Right lobe of liver (tissue), 6 donors: ENCODE measurements at regions not wholly inside any gene's neighbourhood (a gene's known extent, or its start where the extent isn't known, plus 50 kb on each side); places are given as distances from the start of the nearest gene placed in this dataset.

Experiments
- ATAC-seq, 4 donors: fragments of 200-7000 bp; cut with Tn5 transposase; one replicate each; pipeline ENCODE4 v1.9.1; 2020; ENCODE audit warnings: mild to moderate bottlenecking in 4 of 4, moderate library complexity in 4 of 4
- DNase-seq, 3 donors: peaks; one replicate each; pipeline ENCODE4 v3.0.0-alpha.2; 2020
- H3K27ac ChIP-seq, 3 donors: fragments of 200-600 bp; one replicate each; pipeline ENCODE4 v1.8.0; 2022
- H3K27me3 ChIP-seq, 2 donors: fragments of 200-600 bp; one replicate each; pipeline ENCODE4 v1.8.0; 2022
- H3K36me3 ChIP-seq, 4 donors: fragments of 200-600 bp; sonication (generic) in 1 of 4; one replicate each; pipeline versions ENCODE4 v1.5.1 to v1.8.0; 2017 to 2022; ENCODE audit warnings: control low read depth in 1 of 4
- H3K4me1 ChIP-seq, 4 donors: fragments of 200-600 bp; sonication (generic) in 1 of 4; one replicate each; pipeline versions ENCODE4 v1.5.1 to v1.8.0; 2017 to 2022; ENCODE audit warnings: control low read depth in 1 of 4
- H3K4me3 ChIP-seq, 3 donors: fragments of 200-600 bp; one replicate each; pipeline ENCODE4 v1.8.0; 2022
- H3K9me3 ChIP-seq, 4 donors: fragments of 200-600 bp; sonication (generic) in 1 of 4; one replicate each; pipeline versions ENCODE4 v1.5.1 to v1.8.0; 2017 to 2022; ENCODE audit warnings: control low read depth in 1 of 4
- CTCF ChIP-seq, 4 donors: fragments of 200-600 bp in 3 of 4; fragments of 450-650 bp in 1 of 4; IDR thresholded peaks; one replicate each; pipeline versions ENCODE4 v1.5.1 to v1.8.0; 2016 to 2022; ENCODE audit warnings: antibody characterized with exemption in 4 of 4, mild to moderate bottlenecking in 2 of 4
- POLR2A ChIP-seq: fragments of 450-650 bp; IDR thresholded peaks from one replicate; pipeline ENCODE4 v1.6.1; 2017; ENCODE audit warnings: antibody characterized with exemption, mild to moderate bottlenecking
- WGBS: methylation state at CpG from one replicate; pipeline ENCODE4 v1.1.6; 2018; ENCODE audit warnings: low coverage, low lambda C conversion rate; ENCODE audit not compliant: insufficient coverage; ENCODE audit errors: missing lambda C conversion rate; 5-methylcytosine and 5-hydroxymethylcytosine counted together
- intact Hi-C, 2 donors: fragments of 100-400 bp; cut with DNase I; formaldehyde crosslinking; loops; one replicate each; pipeline versions ENCODE4 v1.11.2 to v1.14.1; 2022
- donor health status: DM: no; HTN: yes; CAD: no.
- donor health status: DM: no; HTN: no; CAD: no.
- donor health status: DM: no; HTN: no; CAD: no.
- donor health status: DM: no; HTN: yes; CAD: no.
- donor health status: DM: no; HTN: yes; CAD: no.

- TF ChIP-seq CTCF (IDR thresholded peaks at IDR 0.05): no peak
- no peak for TF ChIP-seq POLR2A
- no peaks in the 10 kb centered on the region for H3K36me3 ChIP-seq
- ATAC-seq: no peak
- no peak overlapping the region for H3K27ac ChIP-seq
- peaks cover 0 to 15% (median 3%) of the 10 kb centered on the region in 4 donors for H3K4me1 ChIP-seq
- no peak overlapping the region for H3K4me3 ChIP-seq
- intact Hi-C loops: no loop called here
- no peak for DNase-seq
- H3K9me3 ChIP-seq: no peaks in the 10 kb centered on the region
- no peaks in the 10 kb centered on the region for H3K27me3 ChIP-seq
- WGBS: 60% methylated on average over 3 of the region's 5 CpGs
These were observed 536.7 kb downstream of the SOX2 start for GRCh38 chr3:182248349-182248880.

GRCh38 chr3:182252802-182253201 is 540.5 kb upstream of the ATP11B start:
- no peaks in the 10 kb centered on the region for H3K4me1 ChIP-seq
- intact Hi-C loops: loop anchor here in 1 of 2 donors (10.0 kb wide), 1 partner anchor 548 kb away; no protein-coding TSS in a partner anchor
- no peaks in the 10 kb centered on the region for H3K9me3 ChIP-seq
- DNase-seq (no peak), ATAC-seq (no peak)
- no peaks in the 10 kb centered on the region for H3K27me3 ChIP-seq
- H3K4me3 ChIP-seq: no peak overlapping the region
- no peaks in the 10 kb centered on the region for H3K36me3 ChIP-seq
- 60% methylated on average over 5 of the region's 5 CpGs for WGBS
- no peak overlapping the region for H3K27ac ChIP-seq
- TF ChIP-seq CTCF (IDR thresholded peaks at IDR 0.05) (no peak), POLR2A (no peak)

- no peaks in the 10 kb centered on the region for H3K9me3 ChIP-seq
- no peak overlapping the region for H3K4me3 ChIP-seq
- no peak for DNase-seq
- WGBS: 91% methylated on average over 2 of the region's 2 CpGs
- intact Hi-C loops: loop anchor here in 1 of 2 donors (10.0 kb wide), 1 partner anchor 550 kb away; no protein-coding TSS in a partner anchor
- no peak overlapping the region for H3K27ac ChIP-seq
- H3K27me3 ChIP-seq: no peaks in the 10 kb centered on the region
- no peak for ATAC-seq
- TF ChIP-seq CTCF (IDR thresholded peaks at IDR 0.05) (no peak), POLR2A (no peak)
- H3K4me1 ChIP-seq: no peaks in the 10 kb centered on the region
- H3K36me3 ChIP-seq: no peaks in the 10 kb centered on the region
These were observed 538.1 kb upstream of the ATP11B start for GRCh38 chr3:182255158-182255557.

- Histone ChIP-seq H3K36me3 (no peaks in the 10 kb centered on the region), H3K27me3 (no peaks in the 10 kb centered on the region), H3K4me1 (no peaks in the 10 kb centered on the region), H3K4me3 (no peak overlapping the region), H3K9me3 (no peaks in the 10 kb centered on the region), H3K27ac (no peak overlapping the region)
- no peak for ATAC-seq
- intact Hi-C loops: loop anchor here in 1 of 2 donors (10.0 kb wide), 1 partner anchor 553 kb away; no protein-coding TSS in a partner anchor
- WGBS: 62% methylated on average over 4 of the region's 4 CpGs
- TF ChIP-seq POLR2A (no peak), CTCF (IDR thresholded peaks at IDR 0.05) (no peak)
- DNase-seq: no peak
These were observed 535.9 kb upstream of the ATP11B start for GRCh38 chr3:182257361-182257760.
